HEK293T (cell line): ENCODE measurements at regions not wholly inside any gene's neighbourhood (a gene's known extent, or its start where the extent isn't known, plus 50 kb on each side); places are given as distances from the start of the nearest gene placed in this dataset.

Experiments
- CTCF ChIA-PET: fragments of 350-600 bp; formaldehyde crosslinking; extraction: SDS; loops from one replicate; lab custom pipeline; 2021; ENCODE audit warnings: antibody characterized with exemption, inconsistent platforms; lab: Yijun Ruan, JAX
- POLR2A ChIA-PET: fragments of 350-600 bp; formaldehyde crosslinking; extraction: SDS; loops from one replicate; lab custom pipeline; 2020; ENCODE audit warnings: antibody characterized with exemption, inconsistent platforms; lab: Yijun Ruan, JAX
- DNase-seq: peaks from one replicate; pipeline ENCODE4 v3.0.0; 2012; ENCODE audit warnings: mixed read lengths; ENCODE audit errors: extremely low spot score
- ARNT ChIP-seq: fragments of 450-650 bp; IDR thresholded peaks from 2 replicates; pipeline ENCODE4 v1.6.1; 2017; ENCODE audit warnings: mild to moderate bottlenecking
- BHLHE40 ChIP-seq: fragments of 450-650 bp; IDR thresholded peaks from 2 replicates; pipeline ENCODE4 v1.6.1; 2016; ENCODE audit warnings: mild to moderate bottlenecking, moderate library complexity, borderline replicate concordance
- CTBP1 ChIP-seq: fragments of 450-650 bp; IDR thresholded peaks from 2 replicates; pipeline ENCODE4 v1.6.1; 2016; ENCODE audit warnings: borderline replicate concordance
- ELF4 ChIP-seq: fragments of 450-650 bp; IDR thresholded peaks from 2 replicates; pipeline ENCODE4 v1.6.1; 2017; ENCODE audit warnings: antibody characterized with exemption
- FOXA1 ChIP-seq: fragments of 450-650 bp; IDR thresholded peaks from 2 replicates; pipeline ENCODE4 v1.6.1; 2016; ENCODE audit warnings: mild to moderate bottlenecking
- FOXK2 ChIP-seq: fragments of 450-650 bp; IDR thresholded peaks from 2 replicates; pipeline ENCODE4 v1.6.1; 2016; ENCODE audit warnings: mild to moderate bottlenecking
- FOXM1 ChIP-seq: fragments of 450-650 bp; IDR thresholded peaks from 2 replicates; pipeline ENCODE4 v1.6.1; 2017; ENCODE audit warnings: mild to moderate bottlenecking, borderline replicate concordance
- HDGF ChIP-seq: fragments of 450-650 bp; IDR thresholded peaks from 2 replicates; pipeline ENCODE4 v1.6.1; 2017; ENCODE audit warnings: antibody characterized with exemption, borderline replicate concordance
- L3MBTL2 ChIP-seq: fragments of 450-650 bp; conservative IDR thresholded peaks from 2 replicates; pipeline ENCODE4 v1.6.1; 2016; ENCODE audit warnings: mild to moderate bottlenecking
- LEF1 ChIP-seq: fragments of 450-650 bp; IDR thresholded peaks from 2 replicates; pipeline ENCODE4 v1.6.1; 2017; ENCODE audit warnings: mild to moderate bottlenecking, borderline replicate concordance
- NFRKB ChIP-seq: fragments of 450-650 bp; IDR thresholded peaks from 2 replicates; pipeline ENCODE4 v1.6.1; 2016; ENCODE audit warnings: mild to moderate bottlenecking, moderate library complexity
- PKNOX1 ChIP-seq: fragments of 450-650 bp; IDR thresholded peaks from 2 replicates; pipeline ENCODE4 v1.6.1; 2016
- SP1 ChIP-seq: fragments of 450-650 bp; IDR thresholded peaks from 2 replicates; pipeline ENCODE4 v1.6.1; 2017
- SUZ12 ChIP-seq: fragments of 450-650 bp; IDR thresholded peaks from 2 replicates; pipeline ENCODE4 v1.6.1; 2016; ENCODE audit warnings: mild to moderate bottlenecking
- TARDBP ChIP-seq: fragments of 450-650 bp; IDR thresholded peaks from 2 replicates; pipeline ENCODE4 v1.6.1; 2016
- ZNF384 ChIP-seq: fragments of 450-650 bp; IDR thresholded peaks from 2 replicates; pipeline ENCODE4 v1.6.1; 2016

- POLR2A ChIA-PET, result no interaction called here
- CTCF ChIA-PET, result no interaction called here
- TF ChIP-seq SUZ12 (no peak), BHLHE40 (no peak), TARDBP (no peak), ARNT (no peak), ELF4 (no peak), ZNF384 (no peak), CTBP1 (no peak), NFRKB (no peak), PKNOX1 (no peak), FOXA1 (no peak)
These were observed 412.2 kb upstream of the SLC24A2 start for GRCh38 chr9:20200991-20201431.

DNA sequence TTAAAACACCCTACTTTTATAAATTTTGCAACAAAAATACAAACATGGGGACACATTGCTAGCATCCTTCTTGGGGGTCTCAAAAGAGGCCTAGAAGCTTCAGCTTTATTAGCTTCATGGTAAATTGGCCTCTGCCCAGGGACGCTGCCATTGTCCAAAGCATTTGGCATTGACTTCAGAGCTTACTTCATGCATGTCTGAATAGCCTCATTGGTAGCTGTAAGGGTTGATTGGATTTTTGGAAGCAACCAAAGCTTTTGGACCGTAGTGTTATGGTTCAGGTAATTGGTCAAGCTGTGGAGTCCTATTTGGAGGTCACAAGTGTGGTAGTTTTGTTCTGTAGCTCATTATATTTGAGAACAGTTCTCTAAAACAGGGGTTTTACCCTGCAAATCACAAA lies 411.7 kb upstream of the SLC24A2 start:
- CTCF ChIA-PET, result no interaction called here
- POLR2A ChIA-PET, result no interaction called here
- DNase-seq, result no peak
- TF ChIP-seq HDGF (no peak), LEF1 (no peak), TARDBP (no peak)

More at GRCh38 chr9:20200991-20201431, 412.2 kb upstream of the SLC24A2 start:
- no peak for DNase-seq

- ChIA-PET CTCF (no interaction called here), POLR2A (no interaction called here)
- no peak for DNase-seq
These were observed 410.3 kb upstream of the SLC24A2 start for GRCh38 chr9:20199111-20199510.

DNA sequence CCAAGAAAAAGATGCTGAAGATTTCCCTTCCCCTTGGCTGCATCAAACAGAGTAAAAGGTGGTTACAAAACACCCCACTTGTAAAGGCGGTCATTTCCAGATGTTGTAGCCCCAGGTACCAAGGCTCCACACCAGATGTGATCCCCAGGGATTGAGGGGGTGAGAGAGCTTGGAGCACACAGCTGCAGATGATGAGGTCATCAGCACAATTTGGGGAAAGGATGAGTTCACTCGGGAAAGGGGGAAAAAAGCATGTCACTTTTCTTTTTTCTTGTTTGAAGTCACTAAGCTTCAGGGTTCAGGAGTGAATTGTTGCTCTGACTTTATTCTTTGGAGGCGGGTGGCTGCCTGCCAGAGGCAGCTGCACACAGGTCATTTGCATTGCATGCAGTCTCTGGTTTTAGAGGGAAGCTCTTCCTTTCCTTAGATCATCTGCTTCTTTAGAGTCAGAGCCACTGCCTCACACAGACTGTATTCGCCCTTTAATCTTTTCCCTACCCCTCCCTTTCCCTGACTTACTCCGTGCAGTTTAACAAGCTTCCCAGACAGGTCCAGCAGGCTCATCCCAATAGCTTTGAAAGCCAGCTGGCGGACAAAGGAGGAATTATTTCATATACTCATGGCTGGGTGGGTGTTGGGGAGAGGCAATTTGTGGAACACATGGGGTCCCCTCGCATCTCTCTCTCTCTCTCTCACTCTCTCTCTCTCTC lies 409.3 kb upstream of the SLC24A2 start:
- ChIA-PET CTCF (no interaction called here), POLR2A (no interaction called here)
- no peak for TF ChIP-seq SP1
- TF ChIP-seq SUZ12, result no peak
- TF ChIP-seq FOXM1, result no peak
- TF ChIP-seq BHLHE40, result no peak
- TF ChIP-seq PKNOX1, result no peak
- TF ChIP-seq NFRKB, result no peak
- no peak for TF ChIP-seq FOXA1
- no peak for TF ChIP-seq HDGF
- no peak for TF ChIP-seq L3MBTL2
- TF ChIP-seq LEF1, result no peak
- TF ChIP-seq FOXK2, result no peak
- TF ChIP-seq TARDBP, result no peak
- no peak for TF ChIP-seq CTBP1
- no peak for TF ChIP-seq ARNT
- TF ChIP-seq ELF4, result no peak
- DNase-seq, result no peak

More at GRCh38 chr9:20199111-20199510, 410.3 kb upstream of the SLC24A2 start:
- TF ChIP-seq CTBP1, result no peak
- no peak for TF ChIP-seq SUZ12
- no peak for TF ChIP-seq L3MBTL2
- TF ChIP-seq ARNT, result no peak
- TF ChIP-seq FOXA1, result no peak
- no peak for TF ChIP-seq NFRKB
- no peak for TF ChIP-seq SP1
- no peak for TF ChIP-seq TARDBP
- TF ChIP-seq FOXM1, result no peak
- TF ChIP-seq FOXK2, result no peak
- no peak for TF ChIP-seq ELF4
- no peak for TF ChIP-seq PKNOX1
- no peak for TF ChIP-seq BHLHE40
- TF ChIP-seq HDGF, result no peak
- TF ChIP-seq LEF1, result no peak
- no peak for TF ChIP-seq ZNF384

DNA sequence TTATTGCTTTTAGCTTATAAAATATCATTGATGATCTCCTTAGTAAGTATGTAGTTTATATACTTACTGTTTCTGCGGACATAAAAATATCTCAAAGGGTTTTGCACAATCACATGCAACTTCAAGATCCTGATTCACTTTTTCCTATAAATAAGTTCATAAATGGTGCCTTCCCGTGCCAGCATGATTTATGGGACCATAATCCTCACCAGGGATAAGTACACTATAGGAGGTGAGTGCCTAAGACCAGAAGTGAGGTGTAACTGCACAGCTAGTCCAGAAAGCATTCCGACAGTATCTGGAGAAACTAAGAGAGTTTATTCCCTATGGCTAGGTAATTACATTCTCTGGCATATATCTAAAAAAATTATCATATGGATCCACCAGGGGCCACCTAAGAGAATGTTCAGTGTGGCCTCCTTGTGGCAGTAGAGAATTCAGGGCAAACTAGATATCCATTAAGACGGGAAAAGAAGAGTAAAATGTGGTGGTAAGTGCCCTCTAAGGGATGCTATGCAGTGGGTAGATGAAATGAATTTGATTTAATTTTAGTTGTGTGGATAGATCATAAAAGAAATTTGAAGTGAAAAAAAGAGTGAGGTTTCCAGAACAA lies 402.5 kb upstream of the SLC24A2 start:
- ChIA-PET CTCF (no interaction called here), POLR2A (no interaction called here)
- no peak for DNase-seq
- TF ChIP-seq PKNOX1 (peak; percentile 79), SUZ12 (no peak)

DNA sequence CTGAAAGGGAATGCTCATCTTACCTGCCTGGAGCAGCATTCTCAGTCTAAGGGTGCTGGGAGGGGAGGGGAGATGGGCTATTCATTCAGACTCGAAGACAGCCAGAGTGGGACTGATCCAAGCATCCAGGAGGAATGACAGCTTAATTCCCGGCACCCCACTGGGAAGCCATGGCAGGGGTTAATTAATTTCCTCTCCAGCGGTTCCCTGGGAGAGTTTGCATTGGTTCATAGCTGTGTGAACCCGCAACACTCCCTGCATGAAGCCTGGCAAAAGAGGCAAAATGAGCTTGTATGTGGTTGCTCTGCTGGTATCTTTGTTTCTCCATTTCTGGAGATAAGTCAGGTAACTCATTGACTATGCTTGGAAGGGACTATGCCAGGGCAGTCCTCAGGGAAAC lies 401.0 kb upstream of the SLC24A2 start:
- POLR2A ChIA-PET, result no interaction called here
- CTCF ChIA-PET, result no interaction called here
- TF ChIP-seq ZNF384, result no peak
- TF ChIP-seq PKNOX1, result peak; percentile 69
- TF ChIP-seq CTBP1, result no peak
- no peak for TF ChIP-seq L3MBTL2
- no peak for TF ChIP-seq ELF4
- no peak for TF ChIP-seq SP1
- DNase-seq, result peak; percentile 24
